HG02973 (cell line): ENCODE measurements at regions not wholly inside any gene's neighbourhood (a gene's known extent, or its start where the extent isn't known, plus 50 kb on each side); places are given as distances from the start of the nearest gene placed in this dataset.
"Not testable (repeated sequence)": the region's sequence is repeated elsewhere in the genome, so short reads cannot be mapped to it uniquely, and the experiment has no call there.

Experiments used
- ATAC-seq: cut with Tn5 transposase; IDR thresholded peaks from one replicate; pipeline ENCODE4 v1.9.1; 2021; ENCODE audit warnings: moderate library complexity; ENCODE audit not compliant: unreplicated experiment

GRCh38 chr10:46198516-46198915, 88.3 kb upstream of the ANTXRL start:
- ATAC-seq: no peak

- ATAC-seq: not testable (repeated sequence)
Observed at GRCh38 chr10:46202405-46202804, 84.4 kb upstream of the ANTXRL start.

- ATAC-seq: not testable (repeated sequence)
Observed at GRCh38 chr10:46204482-46205102, 82.2 kb upstream of the ANTXRL start.

- ATAC-seq: not testable (repeated sequence)
Observed at GRCh38 chr10:46210427-46210826, 76.4 kb upstream of the ANTXRL start.

- no peak for ATAC-seq
Observed at GRCh38 chr10:46215426-46215825, 71.4 kb upstream of the ANTXRL start.

GRCh38 chr10:46216003-46216634, 70.7 kb upstream of the ANTXRL start:
- no peak for ATAC-seq

- ATAC-seq: no peak
Observed at GRCh38 chr10:46216836-46217751, 69.7 kb upstream of the ANTXRL start.

- ATAC-seq: no peak
Observed at GRCh38 chr10:46217752-46218453, 68.9 kb upstream of the ANTXRL start.

GRCh38 chr10:46218921-46219320, 67.9 kb upstream of the ANTXRL start:
- ATAC-seq: no peak

GRCh38 chr10:46219431-46219990, 67.3 kb upstream of the ANTXRL start:
- not testable (repeated sequence) for ATAC-seq

- no peak for ATAC-seq
Observed at GRCh38 chr10:46220187-46220586, 66.6 kb upstream of the ANTXRL start.

GRCh38 chr10:46220872-46221538, 65.8 kb upstream of the ANTXRL start:
- ATAC-seq: no peak

- ATAC-seq: no peak
Observed at GRCh38 chr10:46222364-46222935, 64.3 kb upstream of the ANTXRL start.

GRCh38 chr10:46223064-46223480, 63.7 kb upstream of the ANTXRL start:
- no peak for ATAC-seq

GRCh38 chr10:46223626-46224413, 63.0 kb upstream of the ANTXRL start:
- ATAC-seq: no peak

- no peak for ATAC-seq
Observed at GRCh38 chr10:46224414-46224682, 62.4 kb upstream of the ANTXRL start.

- no peak for ATAC-seq
Observed at GRCh38 chr10:46225597-46225996, 61.2 kb upstream of the ANTXRL start.

GRCh38 chr10:46226232-46226631, 60.6 kb upstream of the ANTXRL start:
- no peak for ATAC-seq

- ATAC-seq: no peak
Observed at GRCh38 chr10:46226900-46227558, 59.8 kb upstream of the ANTXRL start.
